ENCODE measurements at regions not wholly inside any gene's neighbourhood (a gene's known extent, or its start where the extent isn't known, plus 50 kb on each side); places are given as distances from the start of the nearest gene placed in this dataset.

DNA sequence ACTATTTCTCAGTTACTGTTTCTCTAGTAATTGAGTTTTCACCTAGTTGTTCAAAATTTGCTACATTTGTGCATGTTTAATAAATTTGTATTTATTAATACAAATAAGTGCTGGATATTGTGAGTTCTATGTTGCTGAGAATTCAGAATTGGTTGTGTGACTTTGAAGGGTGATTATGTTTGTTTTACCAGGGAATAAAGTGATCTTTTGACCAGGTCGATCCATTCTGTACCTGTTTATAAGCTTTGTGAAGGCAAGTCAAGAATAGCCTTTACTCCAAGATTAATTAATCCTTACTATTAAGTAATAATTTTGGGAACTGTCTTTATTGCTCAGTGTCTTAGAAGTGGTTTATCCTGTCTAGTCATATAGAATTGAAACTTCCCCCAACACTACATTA, 230.0 kb upstream of the GYPC start:
- H3K9me3 Mint-ChIP-seq (ENCODE audit: unreplicated experiment): no peaks in the 10 kb centered on the region
- TF ChIP-seq CTCF (IDR thresholded peaks at IDR 0.05; ENCODE audit: unreplicated experiment): no peak
- H3K27me3 Mint-ChIP-seq (ENCODE audit: unreplicated experiment): no peaks in the 10 kb centered on the region
- DNase-seq (ENCODE audit: low spot score): no peak
- no peak overlapping the region for H3K27ac Mint-ChIP-seq (ENCODE audit: unreplicated experiment)
- H3K4me3 Mint-ChIP-seq (ENCODE audit: unreplicated experiment): no peak overlapping the region
- H3K4me1 Mint-ChIP-seq (ENCODE audit: unreplicated experiment): no peaks in the 10 kb centered on the region
- no peaks in the 10 kb centered on the region for H3K36me3 Mint-ChIP-seq (ENCODE audit: low read depth, unreplicated experiment)

DNA sequence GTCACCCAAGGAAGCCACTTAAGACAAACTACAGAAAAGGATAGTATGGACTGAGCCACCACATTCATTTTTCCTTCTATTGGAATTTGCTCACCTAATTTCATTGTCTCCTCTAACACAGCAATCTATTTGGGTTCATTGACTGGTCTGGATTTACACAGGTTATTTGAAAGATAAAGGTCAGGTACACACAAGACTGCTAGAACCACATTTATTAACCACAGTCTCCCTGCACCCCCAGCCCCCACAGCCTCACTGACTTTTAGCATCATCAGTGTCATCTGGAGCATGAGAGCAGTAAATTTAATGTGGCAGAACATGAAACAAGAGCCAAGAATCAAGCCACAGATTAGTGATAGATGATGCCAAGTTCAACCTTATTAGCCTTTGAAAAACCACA, 226.9 kb upstream of the GYPC start:
- Mint-ChIP-seq H3K36me3 (ENCODE audit: low read depth, unreplicated experiment) (no peaks in the 10 kb centered on the region), H3K9me3 (ENCODE audit: unreplicated experiment) (no peaks in the 10 kb centered on the region)

GRCh38 chr2:126431136-126431535, 224.8 kb upstream of the GYPC start:
- H3K36me3 Mint-ChIP-seq (ENCODE audit: low read depth, unreplicated experiment): no peaks in the 10 kb centered on the region
- no peak overlapping the region for H3K27ac Mint-ChIP-seq (ENCODE audit: unreplicated experiment)
- no peaks in the 10 kb centered on the region for H3K27me3 Mint-ChIP-seq (ENCODE audit: unreplicated experiment)
- DNase-seq (ENCODE audit: low spot score): no peak
- H3K4me1 Mint-ChIP-seq (ENCODE audit: unreplicated experiment): no peaks in the 10 kb centered on the region
- H3K4me3 Mint-ChIP-seq (ENCODE audit: unreplicated experiment): no peak overlapping the region
- no peak for TF ChIP-seq CTCF (IDR thresholded peaks at IDR 0.05; ENCODE audit: unreplicated experiment)
- no peaks in the 10 kb centered on the region for H3K9me3 Mint-ChIP-seq (ENCODE audit: unreplicated experiment)

More for the DNA sequence above, 226.9 kb upstream of the GYPC start:
- Mint-ChIP-seq H3K27me3 (ENCODE audit: unreplicated experiment) (no peaks in the 10 kb centered on the region), H3K4me1 (ENCODE audit: unreplicated experiment) (no peaks in the 10 kb centered on the region), H3K27ac (ENCODE audit: unreplicated experiment) (no peak overlapping the region), H3K4me3 (ENCODE audit: unreplicated experiment) (no peak overlapping the region)
- no peak for TF ChIP-seq CTCF (IDR thresholded peaks at IDR 0.05; ENCODE audit: unreplicated experiment)
- no peak for DNase-seq (ENCODE audit: low spot score)

DNA sequence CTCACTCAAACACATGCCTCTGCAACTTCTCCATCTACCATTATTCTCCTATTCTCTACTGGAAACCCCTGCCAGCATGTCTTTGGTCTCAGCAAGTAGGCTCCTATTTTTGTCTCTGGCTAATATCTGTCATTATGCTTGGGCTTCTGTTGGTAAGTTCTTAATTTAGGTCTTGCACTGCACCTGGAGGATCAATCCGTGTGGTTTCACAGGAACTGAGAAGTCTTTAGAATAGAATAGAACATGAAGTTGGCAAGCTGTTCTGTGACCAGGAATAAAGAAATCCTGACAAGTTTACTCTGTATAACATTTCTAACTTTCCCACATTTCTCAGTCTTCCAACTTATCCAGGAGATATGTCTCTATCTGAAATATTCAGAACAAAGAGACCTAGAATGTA, 219.5 kb upstream of the GYPC start:
- DNase-seq (ENCODE audit: low spot score): no peak
- Mint-ChIP-seq H3K4me3 (ENCODE audit: unreplicated experiment) (no peak overlapping the region), H3K27me3 (ENCODE audit: unreplicated experiment) (no peaks in the 10 kb centered on the region), H3K27ac (ENCODE audit: unreplicated experiment) (no peak overlapping the region), H3K36me3 (ENCODE audit: low read depth, unreplicated experiment) (no peaks in the 10 kb centered on the region), H3K4me1 (ENCODE audit: unreplicated experiment) (no peaks in the 10 kb centered on the region), H3K9me3 (ENCODE audit: unreplicated experiment) (no peaks in the 10 kb centered on the region)
- no peak for TF ChIP-seq CTCF (IDR thresholded peaks at IDR 0.05; ENCODE audit: unreplicated experiment)

DNA sequence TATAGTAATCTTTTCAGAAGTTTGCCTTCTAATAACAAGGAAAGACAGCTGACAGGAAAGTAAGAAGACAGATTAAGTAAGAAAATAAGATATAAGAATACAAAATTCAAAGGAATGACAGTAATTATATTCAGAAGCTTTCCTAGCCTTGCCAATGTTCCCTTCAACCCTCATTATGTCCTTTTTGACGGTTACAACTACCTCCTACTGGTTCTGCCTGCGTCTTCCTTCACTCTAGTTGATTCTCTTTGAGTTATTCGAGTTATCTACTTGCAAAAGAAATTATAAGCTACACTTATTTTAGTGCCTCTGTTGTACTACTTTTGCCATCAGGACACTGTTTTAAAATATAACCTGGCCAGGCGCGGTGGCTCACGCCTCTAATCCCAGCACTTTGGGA, 218.9 kb upstream of the GYPC start:
- H3K27ac Mint-ChIP-seq (ENCODE audit: unreplicated experiment): no peak overlapping the region
- H3K4me1 Mint-ChIP-seq (ENCODE audit: unreplicated experiment): no peaks in the 10 kb centered on the region
- DNase-seq (ENCODE audit: low spot score): no peak
- no peaks in the 10 kb centered on the region for H3K36me3 Mint-ChIP-seq (ENCODE audit: low read depth, unreplicated experiment)
- no peaks in the 10 kb centered on the region for H3K27me3 Mint-ChIP-seq (ENCODE audit: unreplicated experiment)
- TF ChIP-seq CTCF (IDR thresholded peaks at IDR 0.05; ENCODE audit: unreplicated experiment): no peak
- no peak overlapping the region for H3K4me3 Mint-ChIP-seq (ENCODE audit: unreplicated experiment)
- H3K9me3 Mint-ChIP-seq (ENCODE audit: unreplicated experiment): no peaks in the 10 kb centered on the region

Measured in endothelial cell (in vitro differentiated cells).